ENCODE measurements at regions not wholly inside any gene's neighbourhood (a gene's known extent, or its start where the extent isn't known, plus 50 kb on each side); places are given as distances from the start of the nearest gene placed in this dataset.

GRCh38 chr6:26241033-26241895, 123.7 kb upstream of the BTN3A2 start:
- Mint-ChIP-seq H3K9me3 (ENCODE audit: unreplicated experiment) (peaks cover 9% of the 10 kb centered on the region), H3K27ac (ENCODE audit: unreplicated experiment) (peak overlapping the region; percentile 93), H3K4me1 (ENCODE audit: low read depth, unreplicated experiment) (no peaks in the 10 kb centered on the region), H3K4me3 (ENCODE audit: unreplicated experiment) (peak overlapping the region; percentile 92), H3K27me3 (ENCODE audit: unreplicated experiment) (peaks cover 4% of the 10 kb centered on the region), H3K36me3 (ENCODE audit: unreplicated experiment) (no peaks in the 10 kb centered on the region)
- DNase-seq = no peak
- no peak for TF ChIP-seq CTCF (IDR thresholded peaks at IDR 0.05; ENCODE audit: partially characterized antibody, unreplicated experiment)

- Mint-ChIP-seq H3K4me3 (ENCODE audit: unreplicated experiment) (no peak overlapping the region), H3K27ac (ENCODE audit: unreplicated experiment) (no peak overlapping the region), H3K4me1 (ENCODE audit: low read depth, unreplicated experiment) (no peaks in the 10 kb centered on the region), H3K36me3 (ENCODE audit: unreplicated experiment) (no peaks in the 10 kb centered on the region), H3K9me3 (ENCODE audit: unreplicated experiment) (peaks cover 9% of the 10 kb centered on the region), H3K27me3 (ENCODE audit: unreplicated experiment) (peaks cover 4% of the 10 kb centered on the region)
- no peak for DNase-seq
- no peak for TF ChIP-seq CTCF (IDR thresholded peaks at IDR 0.05; ENCODE audit: partially characterized antibody, unreplicated experiment)
Observed at GRCh38 chr6:26243132-26243531, 121.9 kb upstream of the BTN3A2 start.

GRCh38 chr6:26243752-26244151, 121.2 kb upstream of the BTN3A2 start:
- peaks cover 9% of the 10 kb centered on the region for H3K9me3 Mint-ChIP-seq (ENCODE audit: unreplicated experiment)

GRCh38 chr6:26246058-26246457, 118.9 kb upstream of the BTN3A2 start:
- Mint-ChIP-seq H3K4me1 (ENCODE audit: low read depth, unreplicated experiment) (peaks cover 2% of the 10 kb centered on the region), H3K27ac (ENCODE audit: unreplicated experiment) (no peak overlapping the region)
- no peak for DNase-seq

More at GRCh38 chr6:26243752-26244151, 121.2 kb upstream of the BTN3A2 start:
- Mint-ChIP-seq H3K27ac (ENCODE audit: unreplicated experiment) (no peak overlapping the region), H3K4me1 (ENCODE audit: low read depth, unreplicated experiment) (no peaks in the 10 kb centered on the region), H3K27me3 (ENCODE audit: unreplicated experiment) (peaks cover 4% of the 10 kb centered on the region), H3K4me3 (ENCODE audit: unreplicated experiment) (no peak overlapping the region), H3K36me3 (ENCODE audit: unreplicated experiment) (no peaks in the 10 kb centered on the region)
- no peak for TF ChIP-seq CTCF (IDR thresholded peaks at IDR 0.05; ENCODE audit: partially characterized antibody, unreplicated experiment)
- no peak for DNase-seq

More at GRCh38 chr6:26246058-26246457, 118.9 kb upstream of the BTN3A2 start:
- no peak overlapping the region for H3K4me3 Mint-ChIP-seq (ENCODE audit: unreplicated experiment)
- H3K36me3 Mint-ChIP-seq (ENCODE audit: unreplicated experiment) = no peaks in the 10 kb centered on the region
- no peak for TF ChIP-seq CTCF (IDR thresholded peaks at IDR 0.05; ENCODE audit: partially characterized antibody, unreplicated experiment)
- peaks cover 5% of the 10 kb centered on the region for H3K27me3 Mint-ChIP-seq (ENCODE audit: unreplicated experiment)
- H3K9me3 Mint-ChIP-seq (ENCODE audit: unreplicated experiment) = peaks cover 7% of the 10 kb centered on the region
